K562 (cell line): ENCODE measurements at regions not wholly inside any gene's neighbourhood (a gene's known extent, or its start where the extent isn't known, plus 50 kb on each side); places are given as distances from the start of the nearest gene placed in this dataset.

Experiments
- TF ChIP-seq, protein P1 (sequence below): sonication (generic); formaldehyde crosslinking; IDR thresholded peaks from 2 replicates; pipeline ENCODE4 v1.8.0; 2022; ENCODE audit warnings: mild to moderate bottlenecking, low read depth, missing genetic modification reagents
- TF ChIP-seq, protein P2 (sequence below), 3 experiments: IDR thresholded peaks in 2 of 3; conservative IDR thresholded peaks in 1 of 3; 2 replicates each; pipeline ENCODE4 v1.5.1; 2011 to 2012; ENCODE audit warnings: low read length in 3 of 3, mild to moderate bottlenecking in 3 of 3, control low read depth in 2 of 3, improper control_type of control experiment in 1 of 3, inconsistent platforms in 1 of 3, low read depth in 1 of 3, mixed read lengths in 1 of 3, moderate library complexity in 1 of 3; ENCODE audit not compliant: insufficient read depth in 2 of 3

DNA sequence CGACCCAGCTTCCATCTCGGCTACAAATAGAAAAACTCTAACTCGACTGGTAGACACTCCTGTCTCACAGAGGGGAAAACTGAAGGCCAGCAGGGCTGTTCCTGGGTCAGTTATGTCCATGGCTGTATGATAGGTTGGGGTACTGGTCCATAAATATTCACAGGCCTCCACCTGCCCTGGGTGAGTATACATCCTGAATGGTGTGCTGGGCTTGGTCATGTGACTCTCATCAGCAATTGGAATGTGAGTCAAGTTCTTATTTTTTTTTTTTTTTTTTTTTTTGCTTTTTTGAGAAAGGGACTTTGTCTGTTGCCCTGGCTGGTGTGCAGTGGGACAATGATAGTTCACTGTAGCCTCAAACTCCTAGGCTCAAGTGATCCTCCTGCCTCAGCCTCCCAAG is 58.3 kb upstream of the NEK6 start:
- TF ChIP-seq, protein P1, sequence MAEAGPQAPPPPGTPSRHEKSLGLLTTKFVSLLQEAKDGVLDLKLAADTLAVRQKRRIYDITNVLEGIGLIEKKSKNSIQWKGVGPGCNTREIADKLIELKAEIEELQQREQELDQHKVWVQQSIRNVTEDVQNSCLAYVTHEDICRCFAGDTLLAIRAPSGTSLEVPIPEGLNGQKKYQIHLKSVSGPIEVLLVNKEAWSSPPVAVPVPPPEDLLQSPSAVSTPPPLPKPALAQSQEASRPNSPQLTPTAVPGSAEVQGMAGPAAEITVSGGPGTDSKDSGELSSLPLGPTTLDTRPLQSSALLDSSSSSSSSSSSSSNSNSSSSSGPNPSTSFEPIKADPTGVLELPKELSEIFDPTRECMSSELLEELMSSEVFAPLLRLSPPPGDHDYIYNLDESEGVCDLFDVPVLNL (CRISPR knock-in tag), result no peak
- TF ChIP-seq, protein P2, sequence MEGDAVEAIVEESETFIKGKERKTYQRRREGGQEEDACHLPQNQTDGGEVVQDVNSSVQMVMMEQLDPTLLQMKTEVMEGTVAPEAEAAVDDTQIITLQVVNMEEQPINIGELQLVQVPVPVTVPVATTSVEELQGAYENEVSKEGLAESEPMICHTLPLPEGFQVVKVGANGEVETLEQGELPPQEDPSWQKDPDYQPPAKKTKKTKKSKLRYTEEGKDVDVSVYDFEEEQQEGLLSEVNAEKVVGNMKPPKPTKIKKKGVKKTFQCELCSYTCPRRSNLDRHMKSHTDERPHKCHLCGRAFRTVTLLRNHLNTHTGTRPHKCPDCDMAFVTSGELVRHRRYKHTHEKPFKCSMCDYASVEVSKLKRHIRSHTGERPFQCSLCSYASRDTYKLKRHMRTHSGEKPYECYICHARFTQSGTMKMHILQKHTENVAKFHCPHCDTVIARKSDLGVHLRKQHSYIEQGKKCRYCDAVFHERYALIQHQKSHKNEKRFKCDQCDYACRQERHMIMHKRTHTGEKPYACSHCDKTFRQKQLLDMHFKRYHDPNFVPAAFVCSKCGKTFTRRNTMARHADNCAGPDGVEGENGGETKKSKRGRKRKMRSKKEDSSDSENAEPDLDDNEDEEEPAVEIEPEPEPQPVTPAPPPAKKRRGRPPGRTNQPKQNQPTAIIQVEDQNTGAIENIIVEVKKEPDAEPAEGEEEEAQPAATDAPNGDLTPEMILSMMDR (IDR thresholded peaks at IDR 0.05 in 2 of 3, conservative IDR thresholded peaks at IDR 0.05 in 1 of 3; ENCODE audit: insufficient read depth in 2 of 3, low read depth in 1 of 3, low read length in 3 of 3), result no peak
